Upper lobe of right lung (tissue), 1 donor: ENCODE measurements at regions not wholly inside any gene's neighbourhood (a gene's known extent, or its start where the extent isn't known, plus 50 kb on each side); places are given as distances from the start of the nearest gene placed in this dataset.

Source experiments
- ATAC-seq: fragments of 200-7000 bp; cut with Tn5 transposase; one replicate; pipeline ENCODE4 v1.9.1; 2020; ENCODE audit warnings: mild to moderate bottlenecking, moderate library complexity
- DNase-seq: peaks from one replicate; pipeline ENCODE4 v3.0.0-alpha.2; 2020
- H3K27ac ChIP-seq: fragments of 200-600 bp; one replicate; pipeline ENCODE4 v1.8.0; 2022
- H3K27me3 ChIP-seq: fragments of 200-600 bp; one replicate; pipeline ENCODE4 v1.8.0; 2022; ENCODE audit warnings: mild to moderate bottlenecking
- H3K36me3 ChIP-seq: fragments of 200-600 bp; one replicate; pipeline ENCODE4 v1.8.0; 2022
- H3K4me1 ChIP-seq: fragments of 200-600 bp; one replicate; pipeline ENCODE4 v1.8.0; 2022
- H3K4me3 ChIP-seq: fragments of 200-600 bp; one replicate; pipeline ENCODE4 v1.8.0; 2022; ENCODE audit warnings: mild to moderate bottlenecking
- H3K9me3 ChIP-seq: fragments of 200-600 bp; one replicate; pipeline ENCODE4 v1.8.0; 2022
- CTCF ChIP-seq: fragments of 200-600 bp; IDR thresholded peaks from one replicate; pipeline ENCODE4 v1.8.0; 2022; ENCODE audit warnings: antibody characterized with exemption
- intact Hi-C: fragments of 100-400 bp; cut with DNase I; formaldehyde crosslinking; loops from one replicate; pipeline ENCODE4 v1.11.0; 2022
- donor health status: DM: no; HTN: yes; CAD: no; lungs with severe emphysema.

GRCh38 chr11:38416141-38416540, 1818.1 kb upstream of the RAG2 start:
- Histone ChIP-seq H3K4me1 (no peaks in the 10 kb centered on the region), H3K36me3 (no peaks in the 10 kb centered on the region), H3K27me3 (no peaks in the 10 kb centered on the region), H3K4me3 (no peak overlapping the region), H3K9me3 (no peaks in the 10 kb centered on the region), H3K27ac (no peak overlapping the region)
- DNase-seq = no peak
- intact Hi-C loops = no loop called here
- no peak for ATAC-seq
- no peak for TF ChIP-seq CTCF

GRCh38 chr11:38411149-38411548, 1813.1 kb upstream of the RAG2 start:
- H3K4me3 ChIP-seq = no peak overlapping the region
- TF ChIP-seq CTCF = no peak
- no peak overlapping the region for H3K27ac ChIP-seq
- no peaks in the 10 kb centered on the region for H3K36me3 ChIP-seq
- no peaks in the 10 kb centered on the region for H3K4me1 ChIP-seq
- no peaks in the 10 kb centered on the region for H3K27me3 ChIP-seq
- intact Hi-C loops = no loop called here
- ATAC-seq (no peak), DNase-seq (no peak)
- H3K9me3 ChIP-seq = no peaks in the 10 kb centered on the region

GRCh38 chr11:38402063-38402462, 1804.0 kb upstream of the RAG2 start:
- intact Hi-C loops = no loop called here
- H3K9me3 ChIP-seq = no peaks in the 10 kb centered on the region
- H3K36me3 ChIP-seq = no peaks in the 10 kb centered on the region
- no peak for ATAC-seq
- H3K27me3 ChIP-seq = no peaks in the 10 kb centered on the region
- no peak overlapping the region for H3K4me3 ChIP-seq
- no peak for DNase-seq
- no peak for TF ChIP-seq CTCF
- no peak overlapping the region for H3K27ac ChIP-seq
- H3K4me1 ChIP-seq = no peaks in the 10 kb centered on the region

- ATAC-seq (peak; percentile 34), DNase-seq (no peak)
- intact Hi-C loops = no loop called here
- Histone ChIP-seq H3K36me3 (no peaks in the 10 kb centered on the region), H3K27ac (no peak overlapping the region), H3K4me3 (no peak overlapping the region), H3K27me3 (no peaks in the 10 kb centered on the region), H3K9me3 (no peaks in the 10 kb centered on the region), H3K4me1 (no peaks in the 10 kb centered on the region)
- TF ChIP-seq CTCF = no peak
Measured at GRCh38 chr11:38392176-38392575, 1794.1 kb upstream of the RAG2 start.

- H3K9me3 ChIP-seq = no peaks in the 10 kb centered on the region
- intact Hi-C loops = no loop called here
- TF ChIP-seq CTCF = no peak
- H3K36me3 ChIP-seq = no peaks in the 10 kb centered on the region
- no peaks in the 10 kb centered on the region for H3K27me3 ChIP-seq
- DNase-seq = no peak
- H3K27ac ChIP-seq = no peak overlapping the region
- H3K4me1 ChIP-seq = no peaks in the 10 kb centered on the region
- no peak overlapping the region for H3K4me3 ChIP-seq
- no peak for ATAC-seq
Measured at GRCh38 chr11:38384568-38384967, 1786.5 kb upstream of the RAG2 start.

GRCh38 chr11:38365274-38365673, 1767.2 kb upstream of the RAG2 start:
- ATAC-seq (no peak), DNase-seq (no peak)
- Histone ChIP-seq H3K9me3 (no peaks in the 10 kb centered on the region), H3K27me3 (no peaks in the 10 kb centered on the region), H3K36me3 (no peaks in the 10 kb centered on the region), H3K4me3 (no peak overlapping the region), H3K4me1 (no peaks in the 10 kb centered on the region), H3K27ac (no peak overlapping the region)
- intact Hi-C loops = no loop called here
- TF ChIP-seq CTCF = no peak
